NCI-H524 (cell line): ENCODE measurements at regions not wholly inside any gene's neighbourhood (a gene's known extent, or its start where the extent isn't known, plus 50 kb on each side); places are given as distances from the start of the nearest gene placed in this dataset.
"Not testable (repeated sequence)": the region's sequence is repeated elsewhere in the genome, so short reads cannot be mapped to it uniquely, and the experiment has no call there.

Source experiments
- DNase-seq, 2 experiments: peaks; one replicate each; lab custom pipeline; 2025; lab: John Stamatoyannopoulos, UW

- DNase-seq: peak; percentile 79 to 96
Measured at GRCh38 chr13:66237411-66238062, 992.6 kb downstream of the PCDH9 start.

GRCh38 chr13:66234159-66234558, 996.0 kb downstream of the PCDH9 start:
- no peak for DNase-seq

GRCh38 chr13:66231958-66232357, 998.2 kb downstream of the PCDH9 start:
- not testable (repeated sequence) for DNase-seq

- DNase-seq: no peak
Measured at GRCh38 chr13:66225072-66225471, 1005.1 kb downstream of the PCDH9 start.

- DNase-seq: no peak
Measured at GRCh38 chr13:66224663-66225062, 1005.5 kb downstream of the PCDH9 start.

- DNase-seq: no peak
Measured at GRCh38 chr13:66222926-66223325, 1007.2 kb downstream of the PCDH9 start.

- DNase-seq: no peak
Measured at GRCh38 chr13:66222127-66222526, 1008.0 kb downstream of the PCDH9 start.

- DNase-seq: no peak
Measured at GRCh38 chr13:66219506-66219905, 1010.6 kb downstream of the PCDH9 start.

GRCh38 chr13:66218583-66218982, 1011.6 kb downstream of the PCDH9 start:
- peak in 1 of 2 experiments; percentile 42 for DNase-seq

- no peak for DNase-seq
Measured at GRCh38 chr13:66216728-66217127, 1013.4 kb downstream of the PCDH9 start.

GRCh38 chr13:66214467-66214866, 1015.7 kb downstream of the PCDH9 start:
- no peak for DNase-seq

GRCh38 chr13:66212511-66212910, 1017.6 kb downstream of the PCDH9 start:
- no peak for DNase-seq

- no peak for DNase-seq
Measured at GRCh38 chr13:66210677-66211076, 1019.5 kb downstream of the PCDH9 start.

- no peak for DNase-seq
Measured at GRCh38 chr13:66208589-66208988, 1021.5 kb downstream of the PCDH9 start.

GRCh38 chr13:66207610-66208009, 1022.5 kb downstream of the PCDH9 start:
- DNase-seq: no peak

GRCh38 chr13:66205807-66206206, 1024.3 kb downstream of the PCDH9 start:
- DNase-seq: no peak

- DNase-seq: no peak
Measured at GRCh38 chr13:66200555-66200954, 1029.6 kb downstream of the PCDH9 start.

- DNase-seq: no peak
Measured at GRCh38 chr13:66195238-66195637, 1034.9 kb downstream of the PCDH9 start.

- DNase-seq: no peak
Measured at GRCh38 chr13:66189986-66190385, 1040.2 kb downstream of the PCDH9 start.

- peak in 1 of 2 experiments; percentile 34 for DNase-seq
Measured at GRCh38 chr13:66180836-66181235, 1049.3 kb downstream of the PCDH9 start.

GRCh38 chr13:66171920-66172319, 1058.2 kb downstream of the PCDH9 start:
- peak in 1 of 2 experiments; percentile 49 for DNase-seq

- no peak for DNase-seq
Measured at GRCh38 chr13:66162470-66162869, 1067.7 kb downstream of the PCDH9 start.

- no peak for DNase-seq
Measured at GRCh38 chr13:66159511-66159910, 1070.6 kb downstream of the PCDH9 start.

- DNase-seq: no peak
Measured at GRCh38 chr13:66154976-66155375, 1075.2 kb downstream of the PCDH9 start.
